ENCODE measurements at regions not wholly inside any gene's neighbourhood (a gene's known extent, or its start where the extent isn't known, plus 50 kb on each side); places are given as distances from the start of the nearest gene placed in this dataset.

GRCh38 chr2:6249557-6249956 is 557.4 kb downstream of the SOX11 start:
- CTCF ChIA-PET, result no interaction called here
- POLR2A ChIA-PET, result no interaction called here
- no peak for TF ChIP-seq CTCF (IDR thresholded peaks at IDR 0.05; ENCODE audit: insufficient read depth, low read depth, low read length)
- no peaks in the 10 kb centered on the region for H3K27me3 ChIP-seq (ENCODE audit: control insufficient read depth, insufficient read depth, low read length)
- H3K4me3 ChIP-seq (ENCODE audit: low read depth, low read length), result no peak overlapping the region
- no peaks in the 10 kb centered on the region for H3K36me3 ChIP-seq (ENCODE audit: control insufficient read depth, insufficient read depth, low read length)
- DNase-seq (ENCODE audit: low read depth), result no peak

GRCh38 chr2:6254441-6254840 is 562.3 kb downstream of the SOX11 start:
- no peak for DNase-seq (ENCODE audit: low read depth)
- POLR2A ChIA-PET, result no interaction called here
- H3K4me3 ChIP-seq (ENCODE audit: low read depth, low read length), result no peak overlapping the region
- CTCF ChIA-PET, result no interaction called here
- no peak for TF ChIP-seq CTCF (IDR thresholded peaks at IDR 0.05; ENCODE audit: insufficient read depth, low read depth, low read length)
- H3K27me3 ChIP-seq (ENCODE audit: control insufficient read depth, insufficient read depth, low read length), result no peaks in the 10 kb centered on the region
- H3K36me3 ChIP-seq (ENCODE audit: control insufficient read depth, insufficient read depth, low read length), result no peaks in the 10 kb centered on the region

- Histone ChIP-seq H3K36me3 (ENCODE audit: control insufficient read depth, insufficient read depth, low read length) (no peaks in the 10 kb centered on the region), H3K27me3 (ENCODE audit: control insufficient read depth, insufficient read depth, low read length) (no peaks in the 10 kb centered on the region), H3K4me3 (ENCODE audit: low read depth, low read length) (no peak overlapping the region)
- no peak for TF ChIP-seq CTCF (IDR thresholded peaks at IDR 0.05; ENCODE audit: insufficient read depth, low read depth, low read length)
- CTCF ChIA-PET, result no interaction called here
- POLR2A ChIA-PET, result no interaction called here
- DNase-seq (ENCODE audit: low read depth), result no peak
Measured at GRCh38 chr2:6264198-6264597, 572.0 kb downstream of the SOX11 start.

- ChIA-PET POLR2A (no interaction called here), CTCF (no interaction called here)
- no peak overlapping the region for H3K4me3 ChIP-seq (ENCODE audit: low read depth, low read length)
- TF ChIP-seq CTCF (IDR thresholded peaks at IDR 0.05; ENCODE audit: insufficient read depth, low read depth, low read length), result no peak
- H3K27me3 ChIP-seq (ENCODE audit: control insufficient read depth, insufficient read depth, low read length), result no peaks in the 10 kb centered on the region
- no peaks in the 10 kb centered on the region for H3K36me3 ChIP-seq (ENCODE audit: control insufficient read depth, insufficient read depth, low read length)
- DNase-seq (ENCODE audit: low read depth), result no peak
Measured at GRCh38 chr2:6281524-6281923, 584.2 kb downstream of the CMPK2 start.

GRCh38 chr2:6283259-6283658 is 582.4 kb downstream of the CMPK2 start:
- no peak for TF ChIP-seq CTCF (IDR thresholded peaks at IDR 0.05; ENCODE audit: insufficient read depth, low read depth, low read length)
- CTCF ChIA-PET, result no interaction called here
- DNase-seq (ENCODE audit: low read depth), result no peak
- no peak overlapping the region for H3K4me3 ChIP-seq (ENCODE audit: low read depth, low read length)
- POLR2A ChIA-PET, result no interaction called here
- H3K27me3 ChIP-seq (ENCODE audit: control insufficient read depth, insufficient read depth, low read length), result no peaks in the 10 kb centered on the region
- no peaks in the 10 kb centered on the region for H3K36me3 ChIP-seq (ENCODE audit: control insufficient read depth, insufficient read depth, low read length)
